Hematopoietic multipotent progenitor cell treated with erythropoietin and hydrocortisone succinate and interleukin-3 and kit ligand, for 6 days (in vitro differentiated cells): ENCODE measurements at regions not wholly inside any gene's neighbourhood (a gene's known extent, or its start where the extent isn't known, plus 50 kb on each side); places are given as distances from the start of the nearest gene placed in this dataset.
"Not testable (repeated sequence)": the region's sequence is repeated elsewhere in the genome, so short reads cannot be mapped to it uniquely, and the experiment has no call there.

Experiments
- DNase-seq: peaks from one replicate; pipeline ENCODE4 v3.0.0-alpha.2; 2015

DNA sequence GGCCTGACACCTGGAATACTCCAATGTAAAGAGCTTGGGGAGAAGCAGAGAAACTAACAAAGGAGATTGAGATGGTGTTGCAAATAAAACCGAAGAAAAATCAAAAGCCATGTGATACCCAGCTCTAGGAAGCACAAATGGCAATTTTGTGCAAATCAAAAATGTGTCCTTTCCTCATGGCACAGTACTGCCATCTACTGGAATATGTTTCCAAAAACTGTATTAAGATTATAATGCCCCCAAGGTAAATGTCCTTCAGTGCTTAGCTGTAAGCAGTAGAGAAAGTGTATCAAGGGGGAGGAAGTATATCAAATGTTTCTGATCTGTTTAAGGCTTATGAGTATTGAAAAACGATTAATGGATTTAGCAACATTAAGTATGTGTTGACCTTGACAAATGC lies 620.3 kb downstream of the ZWINT start:
- peak; percentile 64 for DNase-seq

DNA sequence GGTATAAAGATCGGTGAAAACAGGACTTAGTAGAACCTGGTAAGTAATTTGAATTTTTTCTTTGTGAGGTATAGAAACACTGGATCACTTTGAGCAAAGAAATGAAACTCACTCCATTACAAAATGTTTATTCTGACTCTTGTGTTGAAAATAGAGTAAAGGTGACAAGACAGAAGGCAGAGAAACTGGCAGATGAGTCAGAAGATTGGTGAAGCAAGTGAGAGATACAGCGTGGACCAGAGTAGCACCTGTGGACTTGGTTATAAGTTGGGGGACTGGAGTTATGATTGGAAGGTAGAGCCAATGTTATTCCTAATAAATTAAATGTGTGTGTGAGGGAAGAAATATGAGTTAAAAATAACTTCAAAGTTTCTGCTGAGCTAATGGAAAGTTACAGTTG lies 620.9 kb downstream of the ZWINT start:
- DNase-seq = no peak

DNA sequence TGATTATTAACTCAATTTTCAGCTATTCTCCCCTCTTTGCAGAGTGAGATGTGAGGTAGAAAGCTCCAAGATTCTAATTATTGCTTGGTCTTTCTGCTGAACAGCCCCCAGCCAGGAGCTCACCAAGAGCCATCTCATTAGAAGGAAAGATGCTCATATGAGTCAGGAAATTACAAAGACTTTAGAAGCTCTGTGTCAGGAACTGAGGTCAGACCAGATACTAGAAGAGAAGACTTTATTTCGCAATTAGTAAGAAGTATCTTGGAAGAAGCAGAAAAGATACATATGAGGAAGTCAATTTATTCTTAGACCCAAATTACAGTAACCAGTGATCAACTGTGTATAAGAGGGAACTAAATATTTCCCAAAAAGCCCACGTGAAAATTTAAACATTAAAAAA lies 626.9 kb downstream of the ZWINT start:
- DNase-seq = peak; percentile 5

DNA sequence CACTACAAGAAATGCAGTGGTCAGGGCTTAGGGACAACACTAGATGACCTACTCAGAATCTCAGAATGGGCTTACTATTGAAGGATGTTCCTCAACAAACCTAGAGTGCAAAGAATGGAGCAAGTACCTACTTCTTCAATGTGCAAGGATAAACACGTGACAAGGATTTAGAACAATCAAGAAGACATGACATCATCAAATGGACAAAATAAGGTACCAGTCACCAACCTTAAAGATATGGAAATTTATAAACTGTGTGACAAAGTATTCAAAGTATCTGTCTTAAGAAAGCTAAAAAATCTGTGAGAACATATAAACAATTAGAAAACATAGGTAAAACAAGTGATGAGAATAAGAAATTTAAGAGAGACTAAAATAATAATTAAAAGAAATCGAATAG lies 656.1 kb downstream of the ZWINT start:
- DNase-seq = no peak

DNA sequence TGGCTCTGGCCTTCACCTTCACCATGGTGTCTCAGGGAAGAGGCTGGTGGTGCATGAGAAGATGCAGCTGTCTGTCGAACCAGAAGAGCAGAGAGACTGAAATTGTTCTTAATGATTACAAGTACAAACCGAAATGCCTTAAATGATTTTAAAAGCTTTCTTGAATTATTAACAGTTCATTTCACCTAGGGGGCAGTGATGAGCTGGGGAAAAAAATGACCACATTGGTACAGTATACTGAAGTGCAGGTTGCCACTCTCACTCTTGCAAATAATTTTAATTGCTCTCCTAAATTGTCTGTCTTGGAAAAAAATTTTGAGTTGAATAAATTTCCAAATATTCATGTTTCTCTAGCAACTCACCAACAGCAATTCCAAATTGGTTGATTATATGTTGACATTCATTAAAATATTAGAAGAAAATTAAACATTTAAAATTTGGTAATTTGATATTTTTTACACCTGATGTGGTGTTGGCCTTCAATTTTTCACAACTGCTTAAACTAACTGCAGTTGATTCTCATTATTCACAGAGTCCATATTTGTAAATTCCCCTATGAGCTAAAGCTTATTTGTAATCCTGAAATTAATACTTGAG lies 692.6 kb downstream of the ZWINT start:
- peak; percentile 36 for DNase-seq

DNA sequence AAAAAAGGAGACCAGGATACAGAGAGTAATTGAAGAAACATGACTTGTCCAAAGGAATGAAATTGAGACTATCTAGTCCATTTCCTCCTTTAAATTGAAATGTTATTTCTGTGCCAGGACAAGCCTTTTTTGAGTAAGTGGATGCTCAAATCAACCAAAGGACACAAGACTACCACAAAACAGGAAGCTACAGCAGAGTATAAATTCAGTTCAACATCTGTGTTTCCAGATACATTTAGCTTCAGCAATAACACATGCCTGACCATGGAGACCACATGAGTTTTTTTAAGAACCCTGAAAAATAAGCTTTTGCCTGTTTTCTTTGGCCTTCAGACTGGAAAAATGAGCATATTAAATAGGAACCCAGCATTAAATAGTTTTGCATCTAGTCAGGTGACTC lies 707.5 kb downstream of the ZWINT start:
- no peak for DNase-seq

DNA sequence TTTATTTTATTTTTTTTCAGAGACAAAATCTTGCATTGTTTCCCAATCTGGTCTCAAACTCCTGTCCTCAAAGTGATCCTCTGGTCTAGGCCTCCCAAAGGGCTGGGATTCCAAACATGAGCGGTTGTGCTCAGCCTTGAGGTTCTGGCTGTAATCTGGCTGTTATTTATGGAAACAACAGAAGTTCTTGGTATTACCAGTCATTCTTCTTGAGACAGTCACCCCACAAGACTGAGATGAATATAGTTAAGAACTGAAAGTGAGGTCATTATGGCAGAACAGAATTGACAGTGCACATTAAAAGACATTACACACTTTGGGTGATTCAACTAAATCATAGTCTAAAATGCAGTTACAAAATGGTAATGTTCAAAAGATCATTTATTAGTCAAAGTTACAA lies 719.5 kb downstream of the ZWINT start:
- no peak for DNase-seq

DNA sequence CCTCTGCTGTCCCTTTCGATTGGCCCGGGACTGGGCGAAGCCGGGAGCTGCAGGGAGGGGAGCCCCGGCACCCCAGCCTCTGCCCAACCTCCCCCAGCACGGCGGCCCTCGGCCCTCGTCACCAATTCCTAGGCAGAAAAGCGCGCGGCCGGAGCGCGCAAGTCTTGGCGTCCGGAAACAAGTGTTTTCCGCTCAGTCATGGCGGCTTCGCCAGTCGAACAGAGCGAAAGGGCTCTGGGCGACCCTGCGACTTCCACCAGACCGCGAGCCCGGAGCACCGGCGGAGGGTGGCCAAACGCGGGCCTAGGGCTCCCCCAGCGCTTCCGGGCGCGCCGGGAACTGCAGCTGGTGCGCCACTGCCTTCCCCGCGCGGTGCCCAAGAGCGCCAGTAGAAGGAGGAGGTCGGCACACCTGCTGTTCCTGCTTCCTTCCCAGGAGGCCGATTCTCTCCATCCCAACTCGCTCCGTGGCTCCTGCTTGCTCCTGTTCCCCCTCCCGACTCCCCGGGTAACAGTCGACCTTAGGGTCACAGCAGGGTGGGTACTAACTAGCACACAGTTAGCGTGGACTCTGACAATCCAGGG lies 729.9 kb downstream of the ZWINT start:
- DNase-seq = peak; percentile 66

DNA sequence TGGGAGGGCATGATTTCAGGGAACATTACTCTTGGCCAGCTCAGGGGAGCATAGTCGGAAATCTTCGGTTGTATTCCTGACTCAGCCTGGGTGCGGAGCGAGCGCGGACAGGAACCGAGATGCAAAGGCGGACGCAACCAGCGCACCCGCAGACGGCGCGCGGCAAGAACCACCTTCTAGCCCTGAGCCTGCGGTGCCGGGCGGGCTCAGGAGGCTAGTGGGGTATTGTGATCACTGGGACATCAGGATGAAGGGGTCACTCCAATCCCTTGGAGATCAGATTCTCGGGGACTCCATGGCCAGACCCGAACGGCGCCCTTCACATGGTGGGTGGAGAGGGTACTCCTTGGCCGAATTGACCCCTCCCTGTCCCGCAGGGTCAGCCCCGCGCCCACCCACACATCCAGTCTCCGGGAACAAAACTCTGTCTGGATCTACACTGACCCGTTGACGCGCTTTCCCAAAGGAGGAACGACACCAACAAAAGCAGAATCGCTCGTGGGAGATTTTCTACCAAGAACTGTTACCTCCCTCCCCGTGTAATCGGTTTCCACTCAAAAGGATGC lies 730.5 kb downstream of the ZWINT start:
- no peak for DNase-seq

DNA sequence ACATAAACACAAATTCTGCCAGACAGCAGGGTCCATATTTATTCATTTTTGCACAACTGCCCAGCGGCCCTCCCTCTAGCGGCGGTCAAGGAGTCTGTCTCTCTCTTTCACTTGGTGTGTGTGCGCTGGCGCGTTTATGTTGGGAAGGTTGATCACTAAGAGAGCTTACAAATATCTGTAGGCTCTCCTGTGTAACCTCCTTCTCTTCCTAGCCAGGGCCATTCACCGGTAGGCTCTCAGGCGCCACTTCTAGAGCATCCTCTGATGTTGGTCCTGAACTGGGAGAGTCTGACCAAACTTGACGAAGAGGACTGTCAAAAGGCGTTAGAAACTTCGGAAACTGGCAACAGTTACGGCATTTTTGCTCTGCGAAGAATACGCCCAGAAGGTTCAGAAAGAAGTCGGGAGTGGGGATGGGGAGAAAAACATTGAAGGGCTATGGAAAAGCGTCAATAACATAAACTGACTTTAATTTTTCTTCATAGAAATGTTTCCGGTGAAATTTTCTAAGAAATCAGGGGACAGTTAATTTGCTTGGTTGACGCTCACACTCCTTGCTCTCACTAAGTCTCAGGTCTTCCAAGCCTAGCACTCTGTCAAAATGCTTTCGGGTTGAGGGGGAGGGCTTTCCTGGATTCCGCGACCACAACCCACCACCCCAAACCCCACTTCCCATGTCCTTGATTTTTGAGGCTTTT lies 731.1 kb downstream of the ZWINT start:
- DNase-seq = peak; percentile 46

DNA sequence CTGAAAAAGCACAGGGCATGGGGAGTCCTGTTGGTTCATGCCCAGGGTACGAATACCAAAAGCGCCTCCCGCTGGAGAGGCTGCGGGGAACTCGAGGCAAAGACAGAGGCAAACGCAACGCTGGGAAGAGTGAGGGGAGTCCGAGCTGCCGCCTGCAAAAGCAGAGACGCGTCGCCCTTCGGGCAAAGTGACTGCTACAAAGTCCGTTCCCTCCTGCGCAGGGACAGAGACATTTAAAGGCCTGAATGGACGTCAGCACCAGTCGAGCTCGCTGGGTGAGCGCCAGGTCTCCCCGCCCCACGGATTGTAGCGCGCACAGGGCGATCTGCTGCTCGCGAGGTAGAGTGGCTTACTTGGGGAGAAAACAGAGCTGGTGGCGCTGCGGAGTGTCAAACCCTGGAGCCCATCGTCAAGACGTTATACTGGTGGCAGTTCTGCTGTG lies 732.8 kb downstream of the ZWINT start:
- no peak for DNase-seq

DNA sequence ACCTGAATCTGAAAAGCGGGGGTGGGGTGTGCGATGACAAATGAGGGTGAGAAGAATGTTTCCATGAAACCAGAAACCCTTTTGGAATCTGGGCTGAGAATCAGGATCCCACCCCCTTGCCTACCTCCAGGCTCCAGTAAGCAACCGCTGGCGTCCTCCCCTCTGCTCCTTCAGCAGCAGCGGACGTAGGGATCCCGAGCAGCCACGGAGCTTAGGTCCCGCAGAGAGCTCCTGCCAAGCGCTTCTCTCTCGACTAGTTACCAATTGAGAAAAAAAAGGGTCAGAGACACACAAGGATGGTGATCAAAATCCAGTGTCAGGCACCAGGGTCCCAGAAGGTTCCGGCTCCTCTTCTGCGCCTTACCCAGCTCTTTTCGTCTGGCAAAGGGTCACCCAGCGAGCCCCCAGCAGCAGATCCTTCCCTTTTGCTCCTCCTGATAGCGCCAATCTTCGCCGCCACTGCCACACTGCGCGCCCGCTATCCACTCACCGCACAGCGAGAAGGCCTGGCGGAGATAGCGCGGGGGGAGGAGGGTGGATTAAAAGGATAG lies 733.5 kb downstream of the ZWINT start:
- no peak for DNase-seq

DNA sequence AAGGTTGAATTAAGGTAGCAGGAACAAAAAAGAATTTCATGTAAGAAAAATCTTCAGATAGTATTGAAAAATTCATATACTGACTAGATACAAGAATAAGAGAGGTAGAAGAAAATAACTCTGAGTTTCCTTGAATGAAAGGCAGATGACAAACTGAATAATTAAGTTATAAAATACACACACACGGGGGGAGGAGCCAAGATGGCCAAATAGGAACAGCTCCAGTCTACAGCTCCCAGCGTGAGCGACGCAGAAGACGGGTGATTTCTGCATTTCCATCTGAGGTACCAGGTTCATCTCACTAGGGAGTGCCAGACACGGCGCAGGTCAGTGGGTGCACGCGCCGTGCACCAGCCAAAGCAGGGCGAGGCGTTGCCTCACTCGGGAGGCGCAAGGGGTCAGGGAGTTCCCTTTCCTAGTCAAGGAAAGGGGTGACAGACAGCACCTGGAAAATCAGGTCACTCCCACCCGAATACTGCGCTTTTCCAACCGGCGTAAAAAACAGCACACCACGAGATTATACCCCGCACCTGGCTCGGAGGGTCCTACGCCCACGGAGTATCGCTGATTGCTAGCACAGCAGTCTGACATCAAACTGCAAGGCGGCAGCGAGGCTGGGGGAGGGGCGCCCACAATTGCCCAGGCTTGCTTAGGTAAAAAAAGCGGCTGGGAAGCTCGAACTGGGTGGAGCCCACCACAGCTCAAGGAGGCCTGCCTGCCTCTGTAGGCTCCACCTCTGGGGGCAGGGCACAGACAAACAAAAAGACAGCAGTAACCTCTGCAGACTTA lies 759.2 kb downstream of the ZWINT start:
- DNase-seq = not testable (repeated sequence)

DNA sequence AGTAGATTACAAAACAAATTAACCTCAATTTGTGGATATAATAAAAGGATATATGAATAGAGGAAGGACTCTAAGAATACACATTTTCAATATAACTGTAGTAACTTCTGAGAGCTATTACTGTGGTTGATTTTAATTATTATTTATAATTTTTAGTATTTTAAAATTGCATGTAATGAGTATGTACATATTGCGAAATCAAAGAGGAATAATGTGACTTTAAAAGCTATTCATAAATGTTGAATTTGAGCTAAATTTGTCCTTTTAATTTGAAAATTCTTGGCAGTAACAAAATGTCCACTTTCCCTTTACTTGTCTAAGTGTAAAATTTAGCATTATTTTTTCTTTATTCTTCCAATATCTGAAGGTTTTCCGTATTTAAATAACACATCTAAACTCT lies 750.6 kb upstream of the PCDH15 start:
- no peak for DNase-seq

DNA sequence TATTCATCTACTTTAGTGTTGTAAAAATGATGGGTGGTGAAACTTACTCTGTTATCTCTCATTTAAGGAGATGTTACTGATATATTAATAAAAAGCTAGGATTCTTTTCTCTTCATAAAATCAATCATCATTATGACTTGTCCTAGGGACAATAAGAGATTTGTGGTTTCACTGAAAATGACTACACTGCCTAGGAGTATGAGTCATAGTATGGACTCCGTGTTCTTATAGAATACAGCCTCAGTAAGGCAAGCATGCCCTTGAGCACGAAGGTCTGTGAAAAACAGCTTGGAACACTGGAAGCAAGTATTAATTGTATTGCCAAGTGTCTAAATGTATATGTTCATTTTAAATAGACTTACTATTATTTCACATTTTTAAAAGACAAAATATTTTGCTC lies 749.2 kb upstream of the PCDH15 start:
- DNase-seq = no peak

DNA sequence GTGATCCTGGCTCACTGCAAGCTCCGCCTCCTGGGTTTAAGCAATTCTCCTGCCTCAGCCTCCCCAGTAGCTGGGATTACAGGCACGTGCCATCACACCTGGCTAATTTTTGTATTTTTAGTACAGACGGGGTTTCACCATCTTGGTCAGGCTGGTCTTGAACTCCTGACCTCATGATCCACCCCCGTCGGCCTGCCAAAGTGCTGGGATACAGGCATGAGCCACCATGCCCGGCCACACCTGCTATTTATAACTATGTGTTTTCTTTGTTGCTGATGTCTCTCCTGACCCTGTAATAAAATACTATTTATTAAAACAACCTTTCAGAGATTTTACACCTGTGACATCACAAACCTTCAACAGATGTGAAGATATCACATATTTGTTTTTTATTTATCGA lies 736.5 kb upstream of the PCDH15 start:
- not testable (repeated sequence) for DNase-seq

DNA sequence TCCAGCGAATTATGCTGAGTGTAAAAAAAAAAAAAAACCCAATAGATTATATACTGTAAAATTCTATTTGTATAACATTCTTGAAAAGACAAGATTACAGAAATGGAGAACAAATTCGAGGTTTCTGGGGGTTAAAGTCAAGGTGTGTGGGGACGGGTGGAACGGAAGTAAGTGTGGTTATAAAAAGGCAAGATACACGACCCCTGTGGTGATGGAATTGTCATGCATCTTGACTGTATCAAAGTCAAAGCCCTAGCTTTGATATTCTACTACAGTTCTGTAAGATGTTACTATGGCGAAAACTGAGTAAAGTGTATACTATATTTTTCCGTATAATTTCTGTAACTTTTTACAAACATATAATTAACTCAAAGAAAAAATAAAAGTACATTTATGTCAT lies 718.2 kb upstream of the PCDH15 start:
- no peak for DNase-seq

DNA sequence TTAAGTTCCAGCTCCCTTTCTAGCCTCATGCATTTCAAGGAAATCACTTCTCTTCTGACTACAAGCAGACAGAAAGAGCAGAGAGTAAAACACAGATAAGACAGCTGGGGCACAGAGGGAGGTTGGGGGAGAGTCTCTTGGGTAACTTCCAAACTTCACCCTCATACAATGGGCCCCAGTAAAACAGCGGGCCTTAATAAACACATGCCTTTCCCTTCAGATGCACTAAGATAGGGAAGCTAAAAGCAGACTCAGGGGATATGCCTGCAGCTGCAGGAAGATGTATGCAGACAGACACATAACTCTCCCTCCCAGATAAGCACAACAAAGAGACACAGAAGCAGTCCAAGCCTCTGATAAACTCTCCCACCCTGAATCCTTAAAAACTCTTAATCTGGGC lies 717.4 kb upstream of the PCDH15 start:
- not testable (repeated sequence) for DNase-seq

DNA sequence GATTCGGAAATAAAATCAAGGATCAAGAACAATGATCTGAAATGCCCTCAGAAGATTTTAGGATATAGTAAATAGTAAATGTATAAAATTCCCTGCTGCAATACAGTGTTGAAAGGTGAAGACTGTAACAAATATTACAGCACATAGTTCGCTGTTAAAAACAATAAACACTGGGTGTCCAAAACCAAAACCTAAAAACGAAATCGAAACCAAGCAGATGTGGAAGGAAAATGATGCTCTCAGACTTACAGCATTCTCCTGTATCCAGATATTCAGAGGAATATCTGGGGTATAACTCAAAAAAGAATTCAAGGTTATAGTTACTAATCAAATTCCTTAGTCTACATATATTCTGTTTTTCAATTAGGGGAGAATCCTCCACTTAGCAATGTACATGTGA lies 708.1 kb upstream of the PCDH15 start:
- DNase-seq = no peak

DNA sequence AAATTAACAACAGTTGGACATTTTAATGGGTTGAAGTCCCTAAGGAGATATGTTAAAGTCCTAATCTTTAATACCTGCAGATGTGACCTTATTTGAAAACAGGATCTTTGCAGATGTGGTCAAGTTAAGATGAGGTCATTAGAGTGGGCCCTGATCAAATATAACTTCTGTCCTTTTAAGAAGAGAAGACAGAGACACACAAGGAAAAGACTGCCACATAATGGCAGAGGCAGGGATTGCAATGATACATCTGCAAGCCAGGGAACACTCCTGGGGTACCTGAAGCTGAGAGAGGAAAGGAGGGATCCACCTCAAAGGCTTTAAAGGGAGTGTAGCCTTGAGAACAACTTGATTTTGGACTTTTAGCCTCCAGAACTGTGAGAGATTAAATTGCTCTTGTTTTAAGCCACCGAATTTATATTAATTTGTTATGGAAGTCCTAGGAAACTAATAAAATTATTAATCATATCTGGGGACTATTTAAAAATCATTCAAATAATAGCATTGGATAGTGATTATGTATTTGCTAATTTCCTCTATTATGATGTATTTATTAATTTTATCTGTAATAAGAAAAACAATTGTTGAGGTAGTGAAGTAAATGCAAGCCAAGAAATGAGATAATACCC lies 700.0 kb upstream of the PCDH15 start:
- DNase-seq = peak; percentile 48

DNA sequence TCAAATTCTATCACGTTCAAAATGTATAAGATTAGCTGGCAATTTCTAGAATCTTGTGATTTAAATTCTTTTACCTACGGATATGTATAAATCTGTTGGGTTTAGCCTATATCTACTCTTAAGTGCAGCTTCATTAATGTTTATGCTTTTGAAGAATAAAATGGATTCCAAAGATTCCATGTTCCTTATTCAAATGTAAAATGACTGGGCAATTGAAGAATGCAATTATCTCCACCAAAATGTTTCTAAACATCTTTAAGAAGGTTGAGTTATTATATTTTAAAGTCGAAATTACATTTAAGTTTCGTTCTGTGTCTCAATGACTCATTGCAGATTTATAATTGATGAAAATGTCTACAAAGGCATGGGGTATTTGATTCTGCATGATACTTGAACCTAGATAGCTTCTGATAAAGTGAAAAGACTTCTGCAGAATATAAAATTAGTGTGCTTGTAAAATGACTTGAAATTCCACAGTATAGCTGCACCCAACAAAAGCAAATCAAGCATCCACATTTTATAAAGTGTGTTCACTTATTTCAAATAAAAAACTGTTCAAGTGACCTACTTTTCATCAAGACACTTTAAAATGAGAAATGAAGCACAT lies 697.0 kb upstream of the PCDH15 start:
- no peak for DNase-seq

DNA sequence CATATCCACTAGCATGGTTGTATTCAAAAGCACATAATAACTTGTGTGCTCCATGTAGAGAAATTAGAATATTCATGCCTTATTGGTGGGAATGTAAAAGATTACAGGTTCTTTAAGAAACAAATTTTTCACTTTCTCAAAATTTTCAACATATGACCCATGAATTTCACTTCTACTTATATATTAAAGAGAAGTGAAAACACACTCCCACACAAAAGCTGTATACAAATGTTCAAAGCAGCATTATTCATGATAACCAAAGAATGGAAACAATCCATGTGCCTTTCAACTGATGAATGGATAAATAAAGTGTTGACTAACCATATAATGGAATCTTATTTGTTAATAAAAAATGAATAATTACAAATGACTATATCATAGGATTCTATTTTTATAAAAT lies 694.5 kb upstream of the PCDH15 start:
- DNase-seq = no peak
